Activated CD4-positive, alpha-beta T cell treated with anti-CD3 and anti-CD28 coated beads, Interleukin-2, amount 10 ng/mL, durations not matched to agents 7 days and 5 days (primary cell): ENCODE measurements at regions not wholly inside any gene's neighbourhood (a gene's known extent, or its start where the extent isn't known, plus 50 kb on each side); places are given as distances from the start of the nearest gene placed in this dataset.

Experiments
- CTCF ChIA-PET: fragments of 350-600 bp; sonication (Branson Sonifier 250); formaldehyde crosslinking; loops from one replicate; lab custom pipeline; 2021; ENCODE audit warnings: antibody characterized with exemption; lab: Charles Lee
- POLR2A ChIA-PET: fragments of 350-600 bp; sonication (Branson Sonifier 250); formaldehyde crosslinking; loops from one replicate; lab custom pipeline; 2021; ENCODE audit warnings: antibody characterized with exemption; lab: Charles Lee
- DNase-seq: peaks from one replicate; pipeline ENCODE4 v3.0.0-alpha.2; 2020
- H3K27ac Mint-ChIP-seq: one replicate; pipeline ENCODE4 v1.8.0; 2021; ENCODE audit warnings: mild to moderate bottlenecking, moderate library complexity, mixed read lengths
- H3K27me3 Mint-ChIP-seq: one replicate; pipeline ENCODE4 v1.8.0; 2021; ENCODE audit warnings: mixed read lengths
- H3K36me3 Mint-ChIP-seq: one replicate; pipeline ENCODE4 v1.8.0; 2021; ENCODE audit warnings: low read depth, mixed read lengths
- H3K4me1 Mint-ChIP-seq: one replicate; pipeline ENCODE4 v1.8.0; 2021; ENCODE audit warnings: mixed read lengths
- H3K4me3 Mint-ChIP-seq: one replicate; pipeline ENCODE4 v1.8.0; 2021; ENCODE audit warnings: mild to moderate bottlenecking, moderate library complexity, mixed read lengths
- H3K9me3 Mint-ChIP-seq: one replicate; pipeline ENCODE4 v1.8.0; 2021; ENCODE audit warnings: mixed read lengths

GRCh38 chrX:42606591-42606990 lies 171.4 kb downstream of the PPP1R2C start:
- no peaks in the 10 kb centered on the region for H3K36me3 Mint-ChIP-seq
- DNase-seq: no peak
- H3K27me3 Mint-ChIP-seq: no peaks in the 10 kb centered on the region
- no peaks in the 10 kb centered on the region for H3K4me1 Mint-ChIP-seq
- no peak overlapping the region for H3K27ac Mint-ChIP-seq
- H3K9me3 Mint-ChIP-seq: no peaks in the 10 kb centered on the region
- no peak overlapping the region for H3K4me3 Mint-ChIP-seq
- CTCF ChIA-PET: interaction anchor here (1.1 kb wide), 1 partner anchor 15 kb away, joined by 3 read pairs; no protein-coding TSS in a partner anchor
- POLR2A ChIA-PET: no interaction called here

- ChIA-PET CTCF (no interaction called here), POLR2A (no interaction called here)
- Mint-ChIP-seq H3K27ac (no peak overlapping the region), H3K4me3 (no peak overlapping the region), H3K27me3 (no peaks in the 10 kb centered on the region), H3K9me3 (no peaks in the 10 kb centered on the region), H3K36me3 (no peaks in the 10 kb centered on the region), H3K4me1 (no peaks in the 10 kb centered on the region)
- DNase-seq: no peak
These were observed 173.7 kb downstream of the PPP1R2C start for GRCh38 chrX:42604302-42604701.

GRCh38 chrX:42603016-42603415 lies 174.9 kb downstream of the PPP1R2C start:
- Mint-ChIP-seq H3K4me3 (no peak overlapping the region), H3K9me3 (no peaks in the 10 kb centered on the region), H3K27ac (no peak overlapping the region), H3K36me3 (no peaks in the 10 kb centered on the region), H3K4me1 (no peaks in the 10 kb centered on the region), H3K27me3 (no peaks in the 10 kb centered on the region)
- POLR2A ChIA-PET: no interaction called here
- DNase-seq: no peak
- CTCF ChIA-PET: interaction anchor here (0.6 kb wide), 1 partner anchor 12 kb away, joined by 3 read pairs; no protein-coding TSS in a partner anchor

DNA sequence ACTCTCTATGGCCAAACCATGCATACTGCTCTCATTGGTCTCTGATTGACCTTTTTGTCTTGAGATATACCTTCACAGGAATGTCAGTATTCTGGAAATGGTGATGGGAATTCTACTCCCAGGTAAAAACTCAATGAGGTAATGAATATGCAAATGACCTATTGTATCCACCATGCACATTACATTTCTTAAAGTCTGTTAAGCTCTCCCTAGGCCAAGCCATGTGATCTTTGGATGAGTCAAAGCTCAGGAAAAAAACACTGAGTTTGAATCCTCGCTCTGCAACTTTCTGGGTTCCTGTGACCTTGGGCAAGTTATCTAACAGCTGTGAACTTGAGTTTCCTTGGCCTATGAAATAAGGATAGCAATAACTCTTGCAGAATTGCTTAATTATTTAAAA lies 175.4 kb downstream of the PPP1R2C start:
- DNase-seq: no peak
- Mint-ChIP-seq H3K9me3 (no peaks in the 10 kb centered on the region), H3K27me3 (no peaks in the 10 kb centered on the region), H3K27ac (no peak overlapping the region), H3K4me1 (no peaks in the 10 kb centered on the region), H3K36me3 (no peaks in the 10 kb centered on the region), H3K4me3 (no peak overlapping the region)
- POLR2A ChIA-PET: no interaction called here
- CTCF ChIA-PET: interaction anchor here (0.6 kb wide), 1 partner anchor 13 kb away, joined by 3 read pairs; no protein-coding TSS in a partner anchor

DNA sequence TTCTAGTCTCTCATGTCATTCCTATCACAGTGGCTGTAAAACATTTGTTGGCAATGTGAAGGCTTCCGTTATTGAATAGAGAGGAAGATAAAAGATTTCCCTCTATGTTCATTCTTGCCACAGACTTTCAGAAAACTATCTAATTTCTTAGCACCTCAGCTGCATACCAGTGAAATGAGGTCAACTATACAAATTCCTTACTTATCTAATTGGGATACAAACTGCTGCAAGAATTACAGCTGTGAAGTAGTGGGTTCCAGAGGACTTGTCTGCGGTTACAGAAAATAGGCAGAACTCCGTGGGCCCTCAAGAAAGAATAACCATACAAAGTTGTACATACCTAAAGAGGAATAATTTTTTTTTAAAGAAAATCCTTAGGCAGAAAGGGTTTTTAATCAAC lies 175.8 kb downstream of the PPP1R2C start:
- CTCF ChIA-PET: no interaction called here
- no peaks in the 10 kb centered on the region for H3K9me3 Mint-ChIP-seq
- H3K36me3 Mint-ChIP-seq: no peaks in the 10 kb centered on the region
- no peak overlapping the region for H3K4me3 Mint-ChIP-seq
- POLR2A ChIA-PET: no interaction called here
- no peaks in the 10 kb centered on the region for H3K27me3 Mint-ChIP-seq
- H3K4me1 Mint-ChIP-seq: no peaks in the 10 kb centered on the region
- no peak overlapping the region for H3K27ac Mint-ChIP-seq
- DNase-seq: no peak

DNA sequence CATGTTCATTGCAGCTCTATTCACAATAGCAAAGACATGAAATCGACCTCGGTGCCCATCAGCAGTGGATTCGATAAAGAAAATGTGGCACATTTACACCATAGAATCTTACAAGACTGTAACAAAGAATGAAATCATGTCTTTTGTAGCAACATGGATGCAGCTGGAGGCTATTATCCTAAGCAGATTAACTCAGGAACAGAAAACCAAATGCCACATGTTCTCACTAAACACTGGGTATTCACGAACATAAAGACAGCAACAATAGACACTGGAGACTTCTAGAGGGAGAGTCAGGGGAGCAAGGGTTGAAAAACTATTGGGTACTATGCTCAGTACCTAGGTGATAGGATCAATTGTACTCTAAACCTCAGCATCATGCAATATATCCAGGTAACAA lies 180.5 kb downstream of the PPP1R2C start:
- H3K36me3 Mint-ChIP-seq: no peaks in the 10 kb centered on the region
- no peak overlapping the region for H3K27ac Mint-ChIP-seq
- ChIA-PET CTCF (no interaction called here), POLR2A (no interaction called here)
- no peak for DNase-seq
- no peaks in the 10 kb centered on the region for H3K4me1 Mint-ChIP-seq
- H3K4me3 Mint-ChIP-seq: no peak overlapping the region
- H3K27me3 Mint-ChIP-seq: no peaks in the 10 kb centered on the region
- H3K9me3 Mint-ChIP-seq: no peaks in the 10 kb centered on the region

DNA sequence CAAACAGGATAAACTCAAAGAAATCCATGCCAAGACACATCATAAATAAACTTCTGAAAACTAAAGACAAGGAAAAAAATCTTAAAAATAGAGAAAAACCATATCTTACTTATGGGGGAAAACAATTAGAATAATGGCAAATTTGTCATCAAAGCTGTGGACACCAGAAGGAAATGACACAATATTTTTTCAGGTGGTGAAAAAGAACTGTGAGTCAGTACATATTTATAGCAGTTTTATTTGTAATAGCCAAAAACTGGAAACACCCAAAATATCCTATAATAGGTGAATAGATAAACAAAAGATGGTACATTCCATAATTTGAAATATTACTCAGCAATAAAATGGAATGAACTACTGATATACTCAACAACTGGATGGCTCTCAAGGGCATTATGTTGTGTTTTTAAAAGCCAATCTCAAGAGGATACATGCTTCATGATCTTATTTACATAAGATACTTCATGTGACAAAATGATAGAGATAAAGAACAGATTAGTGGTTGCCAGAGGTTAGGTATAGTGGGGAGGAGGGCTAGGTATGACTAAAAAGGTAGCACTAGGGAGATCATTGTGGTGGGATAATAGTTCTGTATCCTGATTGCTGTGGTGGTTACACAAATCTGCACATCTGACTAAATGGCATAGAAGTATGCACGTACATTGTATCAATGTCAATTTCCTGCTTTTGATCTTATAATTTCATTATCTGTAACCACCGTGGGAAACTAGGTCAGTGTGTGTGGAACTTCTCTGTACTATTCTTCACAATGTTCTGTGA lies 191.9 kb downstream of the PPP1R2C start:
- CTCF ChIA-PET: no interaction called here
- Mint-ChIP-seq H3K27ac (no peak overlapping the region), H3K27me3 (no peaks in the 10 kb centered on the region), H3K9me3 (no peaks in the 10 kb centered on the region), H3K36me3 (no peaks in the 10 kb centered on the region), H3K4me3 (no peak overlapping the region), H3K4me1 (no peaks in the 10 kb centered on the region)
- no peak for DNase-seq
- POLR2A ChIA-PET: no interaction called here

DNA sequence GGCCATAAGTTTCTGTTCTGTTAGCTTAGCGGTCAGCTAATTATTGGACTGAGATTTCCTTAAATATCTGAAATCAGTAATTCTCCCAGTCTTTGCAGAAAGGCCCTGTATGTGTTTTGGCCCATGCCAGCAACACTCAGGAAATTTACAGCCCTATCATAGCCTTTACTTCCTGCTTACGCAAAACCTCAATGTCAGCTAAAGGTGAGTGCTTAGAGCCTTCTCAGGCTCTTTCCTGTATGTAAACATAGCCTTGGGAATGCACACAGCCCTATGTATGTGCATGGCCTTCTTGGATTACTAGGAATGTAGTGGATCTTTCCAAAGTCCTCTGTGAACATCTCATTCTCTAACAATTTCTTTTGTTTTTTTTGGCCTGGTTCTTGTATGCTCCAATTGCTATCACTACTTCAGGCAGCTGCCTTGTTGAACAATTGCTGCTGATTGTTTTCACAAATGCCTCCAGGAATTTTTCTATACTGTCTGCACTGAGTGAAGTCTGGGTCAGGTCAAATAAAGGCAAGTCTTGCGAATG lies 200.0 kb downstream of the PPP1R2C start:
- ChIA-PET POLR2A (no interaction called here), CTCF (no interaction called here)
- Mint-ChIP-seq H3K9me3 (no peaks in the 10 kb centered on the region), H3K27ac (no peak overlapping the region), H3K36me3 (no peaks in the 10 kb centered on the region), H3K4me1 (peaks cover 8% of the 10 kb centered on the region), H3K27me3 (no peaks in the 10 kb centered on the region), H3K4me3 (no peak overlapping the region)
- no peak for DNase-seq

DNA sequence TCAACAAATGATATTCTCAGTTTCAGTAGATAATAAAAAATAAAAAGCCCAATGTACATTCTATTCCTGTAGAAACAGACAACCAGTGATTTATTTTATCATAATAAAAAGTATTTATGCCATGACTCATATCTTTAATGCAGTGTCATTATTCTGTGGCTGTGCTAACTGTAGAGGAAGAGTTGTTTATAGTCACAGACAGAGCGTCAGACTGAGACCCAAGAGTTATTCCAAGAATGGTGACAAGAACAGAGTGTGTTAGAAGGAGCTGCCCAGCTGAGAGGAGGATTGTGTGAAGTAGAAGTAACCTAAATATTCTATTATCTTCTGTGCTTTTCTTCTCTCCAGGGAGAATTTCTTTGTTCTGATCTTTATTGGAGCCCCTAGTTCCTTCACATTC lies 210.7 kb downstream of the PPP1R2C start:
- Mint-ChIP-seq H3K4me1 (peaks cover 2% of the 10 kb centered on the region), H3K9me3 (no peaks in the 10 kb centered on the region), H3K27me3 (peaks cover 2% of the 10 kb centered on the region), H3K27ac (no peak overlapping the region), H3K4me3 (no peak overlapping the region), H3K36me3 (no peaks in the 10 kb centered on the region)
- ChIA-PET POLR2A (no interaction called here), CTCF (no interaction called here)
- no peak for DNase-seq

- no peaks in the 10 kb centered on the region for H3K9me3 Mint-ChIP-seq
- POLR2A ChIA-PET: no interaction called here
- H3K4me3 Mint-ChIP-seq: no peak overlapping the region
- CTCF ChIA-PET: interaction anchor here (0.6 kb wide), 1 partner anchor 1379 kb away, joined by 3 read pairs; no protein-coding TSS in a partner anchor
- no peaks in the 10 kb centered on the region for H3K27me3 Mint-ChIP-seq
- no peaks in the 10 kb centered on the region for H3K36me3 Mint-ChIP-seq
- H3K4me1 Mint-ChIP-seq: peaks cover 2% of the 10 kb centered on the region
- no peak overlapping the region for H3K27ac Mint-ChIP-seq
- DNase-seq: no peak
These were observed 212.2 kb downstream of the PPP1R2C start for GRCh38 chrX:42565739-42566138.

DNA sequence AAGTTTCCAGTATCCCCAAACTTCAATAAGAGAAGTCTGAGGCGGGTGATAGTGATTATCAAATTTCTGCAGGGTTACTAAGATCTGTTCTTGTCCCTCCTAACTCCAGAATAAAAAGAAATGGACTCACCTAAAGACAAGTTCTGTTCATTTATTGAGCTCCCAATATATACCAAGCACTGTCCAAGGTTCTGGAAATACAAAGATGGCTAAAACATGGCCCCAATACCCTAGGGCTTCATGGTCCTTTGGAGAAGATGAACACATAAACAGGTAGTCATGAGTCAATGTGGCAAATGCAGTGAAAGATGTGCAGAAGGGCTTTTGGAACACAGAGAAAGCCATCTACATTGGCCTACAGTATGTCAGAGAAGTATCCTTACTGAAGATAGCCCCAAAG lies 231.2 kb downstream of the PPP1R2C start:
- DNase-seq: no peak
- Mint-ChIP-seq H3K36me3 (no peaks in the 10 kb centered on the region), H3K4me1 (no peaks in the 10 kb centered on the region), H3K27me3 (no peaks in the 10 kb centered on the region), H3K9me3 (peaks cover 2% of the 10 kb centered on the region), H3K4me3 (no peak overlapping the region), H3K27ac (no peak overlapping the region)
- ChIA-PET POLR2A (no interaction called here), CTCF (no interaction called here)

GRCh38 chrX:42544883-42545282 lies 233.1 kb downstream of the PPP1R2C start:
- H3K36me3 Mint-ChIP-seq: no peaks in the 10 kb centered on the region
- H3K27ac Mint-ChIP-seq: no peak overlapping the region
- peaks cover 2% of the 10 kb centered on the region for H3K9me3 Mint-ChIP-seq

DNA sequence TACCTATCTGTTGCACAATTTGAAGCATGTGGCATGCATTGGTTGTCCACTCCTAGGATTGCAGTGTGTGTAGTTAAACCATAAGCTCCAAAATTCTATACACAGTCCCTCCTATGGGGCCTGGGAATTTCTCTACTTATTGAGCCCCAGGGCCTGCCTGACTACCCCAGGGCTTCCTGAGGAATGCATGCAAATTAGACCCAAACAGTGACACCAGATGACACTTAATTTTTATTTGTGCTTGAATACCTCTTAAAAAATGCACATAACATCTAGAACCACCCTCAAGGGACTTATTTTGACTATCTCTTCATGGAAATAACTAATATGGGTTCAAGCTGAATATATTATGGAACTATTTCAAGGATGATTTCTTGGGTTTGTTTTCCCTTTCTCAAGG lies 236.4 kb downstream of the PPP1R2C start:
- POLR2A ChIA-PET: no interaction called here
- CTCF ChIA-PET: interaction anchor here (0.6 kb wide), 1 partner anchor 1404 kb away, joined by 3 read pairs; no protein-coding TSS in a partner anchor
- peaks cover 9% of the 10 kb centered on the region for H3K4me1 Mint-ChIP-seq

More at GRCh38 chrX:42544883-42545282, 233.1 kb downstream of the PPP1R2C start:
- ChIA-PET CTCF (no interaction called here), POLR2A (no interaction called here)
- Mint-ChIP-seq H3K4me1 (no peaks in the 10 kb centered on the region), H3K27me3 (no peaks in the 10 kb centered on the region), H3K4me3 (no peak overlapping the region)
- DNase-seq: no peak

More for the DNA sequence above, 236.4 kb downstream of the PPP1R2C start:
- Mint-ChIP-seq H3K9me3 (peaks cover 2% of the 10 kb centered on the region), H3K36me3 (no peaks in the 10 kb centered on the region), H3K27ac (no peak overlapping the region), H3K4me3 (no peak overlapping the region), H3K27me3 (no peaks in the 10 kb centered on the region)
- DNase-seq: no peak
